ENCODE measurements at regions not wholly inside any gene's neighbourhood (a gene's known extent, or its start where the extent isn't known, plus 50 kb on each side); places are given as distances from the start of the nearest gene placed in this dataset.

- TF ChIP-seq ATF3 (IDR thresholded peaks at IDR 0.05) (no peak), CTCF (IDR thresholded peaks at IDR 0.05 in 2 of 3, conservative IDR thresholded peaks at IDR 0.05 in 1 of 3; ENCODE audit: borderline replicate concordance in 1 of 3, insufficient read depth in 1 of 3, low read depth in 2 of 3, low read length in 2 of 3) (no peak), ZNF274 (IDR thresholded peaks at IDR 0.05; ENCODE audit: low read depth, low read length) (no peak), POLR2AphosphoS5 (IDR thresholded peaks at IDR 0.05; ENCODE audit: low read depth, low read length) (no peak), REST (IDR thresholded peaks at IDR 0.05; ENCODE audit: low read depth) (no peak), POLR2A (IDR thresholded peaks at IDR 0.05; ENCODE audit: borderline replicate concordance, extremely low read depth, insufficient read depth, insufficient read length) (no peak), EZH2 (IDR thresholded peaks at IDR 0.05) (no peak), SIN3A (IDR thresholded peaks at IDR 0.05; ENCODE audit: low read depth) (no peak), TCF7L2 (IDR thresholded peaks at IDR 0.05; ENCODE audit: borderline replicate concordance, extremely low read depth, insufficient read depth, insufficient read length) (no peak), CEBPB (IDR thresholded peaks at IDR 0.05; ENCODE audit: low read depth) (no peak)
Measured at GRCh38 chr16:66240631-66241395, 125.7 kb upstream of the CDH5 start.
